ENCODE measurements at regions not wholly inside any gene's neighbourhood (a gene's known extent, or its start where the extent isn't known, plus 50 kb on each side); places are given as distances from the start of the nearest gene placed in this dataset.
"Not testable (repeated sequence)": the region's sequence is repeated elsewhere in the genome, so short reads cannot be mapped to it uniquely, and the experiment has no call there.

- Histone ChIP-seq H3K9me3 (ENCODE audit: control insufficient read depth in 4 of 4, insufficient read depth in 3 of 4, low read length in 3 of 4) (peaks cover 0 to 6% (median 1%) of the 10 kb centered on the region in 4 donors), H3K27me3 (ENCODE audit: control insufficient read depth in 3 of 3, insufficient read depth in 3 of 3, low read length in 2 of 3) (peaks cover 0 to 37% (median 3%) of the 10 kb centered on the region in 3 donors), H3K4me3 (no peak overlapping the region), H3K9ac (ENCODE audit: insufficient read depth in 1 of 2, low read length in 2 of 2) (no peak overlapping the region), H3K27ac (ENCODE audit: low read depth in 1 of 2, low read length in 1 of 2) (no peak overlapping the region), H3K4me1 (ENCODE audit: control insufficient read depth in 5 of 5, insufficient read depth in 5 of 5, low read length in 5 of 5) (no peaks in the 10 kb centered on the region), H3K36me3 (ENCODE audit: control insufficient read depth in 4 of 4, insufficient read depth in 4 of 4, low read length in 4 of 4) (no peaks in the 10 kb centered on the region)
- TF ChIP-seq, protein P1, sequence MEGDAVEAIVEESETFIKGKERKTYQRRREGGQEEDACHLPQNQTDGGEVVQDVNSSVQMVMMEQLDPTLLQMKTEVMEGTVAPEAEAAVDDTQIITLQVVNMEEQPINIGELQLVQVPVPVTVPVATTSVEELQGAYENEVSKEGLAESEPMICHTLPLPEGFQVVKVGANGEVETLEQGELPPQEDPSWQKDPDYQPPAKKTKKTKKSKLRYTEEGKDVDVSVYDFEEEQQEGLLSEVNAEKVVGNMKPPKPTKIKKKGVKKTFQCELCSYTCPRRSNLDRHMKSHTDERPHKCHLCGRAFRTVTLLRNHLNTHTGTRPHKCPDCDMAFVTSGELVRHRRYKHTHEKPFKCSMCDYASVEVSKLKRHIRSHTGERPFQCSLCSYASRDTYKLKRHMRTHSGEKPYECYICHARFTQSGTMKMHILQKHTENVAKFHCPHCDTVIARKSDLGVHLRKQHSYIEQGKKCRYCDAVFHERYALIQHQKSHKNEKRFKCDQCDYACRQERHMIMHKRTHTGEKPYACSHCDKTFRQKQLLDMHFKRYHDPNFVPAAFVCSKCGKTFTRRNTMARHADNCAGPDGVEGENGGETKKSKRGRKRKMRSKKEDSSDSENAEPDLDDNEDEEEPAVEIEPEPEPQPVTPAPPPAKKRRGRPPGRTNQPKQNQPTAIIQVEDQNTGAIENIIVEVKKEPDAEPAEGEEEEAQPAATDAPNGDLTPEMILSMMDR (IDR thresholded peaks at IDR 0.05; ENCODE audit: control extremely low read depth, extremely low read depth), result no peak
- WGBS, 2 donors, result 64 to 74% methylated on average over 26 of the region's 26 CpGs
- ATAC-seq (ENCODE audit: insufficient read depth, low FRiP score), result no peak
- DNase-seq, result no peak
Observed at GRCh38 chr12:131573631-131574394, 137.1 kb upstream of the SFSWAP start.

- DNase-seq, result no peak
- Histone ChIP-seq H3K27ac (ENCODE audit: low read depth in 1 of 2, low read length in 1 of 2) (no peak overlapping the region), H3K4me3 (no peak overlapping the region), H3K9ac (ENCODE audit: insufficient read depth in 1 of 2, low read length in 2 of 2) (no peak overlapping the region), H3K9me3 (ENCODE audit: control insufficient read depth in 4 of 4, insufficient read depth in 3 of 4, low read length in 3 of 4) (peaks cover 0 to 6% (median 2%) of the 10 kb centered on the region in 4 donors), H3K36me3 (ENCODE audit: control insufficient read depth in 4 of 4, insufficient read depth in 4 of 4, low read length in 4 of 4) (no peaks in the 10 kb centered on the region), H3K4me1 (ENCODE audit: control insufficient read depth in 5 of 5, insufficient read depth in 5 of 5, low read length in 5 of 5) (no peaks in the 10 kb centered on the region), H3K27me3 (ENCODE audit: control insufficient read depth in 3 of 3, insufficient read depth in 3 of 3, low read length in 2 of 3) (peaks cover 0 to 35% (median 3%) of the 10 kb centered on the region in 3 donors)
- TF ChIP-seq, protein P1 (IDR thresholded peaks at IDR 0.05; ENCODE audit: control extremely low read depth, extremely low read depth), result no peak
- WGBS, 2 donors, result 30 to 55% methylated on average over 10 of the region's 10 CpGs
- ATAC-seq (ENCODE audit: insufficient read depth, low FRiP score), result no peak
Observed at GRCh38 chr12:131574395-131574771, 136.5 kb upstream of the SFSWAP start.

DNA sequence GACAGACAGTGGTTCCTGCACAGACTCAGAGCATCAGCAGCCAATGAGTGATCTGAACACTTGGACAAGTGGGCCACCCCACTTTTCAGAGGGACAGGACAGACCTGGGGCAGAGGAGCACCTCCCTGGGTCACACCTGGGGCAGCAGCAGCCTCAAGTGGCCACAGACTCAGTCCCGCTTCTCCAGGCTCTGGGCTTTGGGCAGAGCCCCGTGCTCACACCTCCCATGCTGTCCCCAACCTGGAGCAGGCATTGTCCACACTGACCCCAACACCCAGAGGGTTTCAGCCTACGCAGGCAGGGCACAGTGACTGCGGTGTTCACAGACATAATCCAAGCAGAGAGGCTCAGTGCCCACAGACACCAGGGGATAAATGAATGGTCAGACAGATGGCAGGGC is 135.5 kb upstream of the SFSWAP start:
- Histone ChIP-seq H3K4me3 (no peak overlapping the region), H3K27me3 (ENCODE audit: control insufficient read depth in 3 of 3, insufficient read depth in 3 of 3, low read length in 2 of 3) (peaks cover 0 to 30% (median 3%) of the 10 kb centered on the region in 3 donors), H3K9ac (ENCODE audit: insufficient read depth in 1 of 2, low read length in 2 of 2) (no peak overlapping the region), H3K36me3 (ENCODE audit: control insufficient read depth in 4 of 4, insufficient read depth in 4 of 4, low read length in 4 of 4) (no peaks in the 10 kb centered on the region), H3K9me3 (ENCODE audit: control insufficient read depth in 4 of 4, insufficient read depth in 3 of 4, low read length in 3 of 4) (peaks cover 0 to 6% (median 3%) of the 10 kb centered on the region in 4 donors), H3K4me1 (ENCODE audit: control insufficient read depth in 5 of 5, insufficient read depth in 5 of 5, low read length in 5 of 5) (no peaks in the 10 kb centered on the region), H3K27ac (ENCODE audit: low read depth in 1 of 2, low read length in 1 of 2) (no peak overlapping the region)
- no peak for DNase-seq
- TF ChIP-seq, protein P1 (IDR thresholded peaks at IDR 0.05; ENCODE audit: control extremely low read depth, extremely low read depth), result no peak
- no peak for ATAC-seq (ENCODE audit: insufficient read depth, low FRiP score)
- 85 to 93% methylated on average over 4 of the region's 4 CpGs for WGBS, 2 donors

GRCh38 chr12:131576734-131577133 is 134.2 kb upstream of the SFSWAP start:
- not testable (repeated sequence) for H3K36me3 ChIP-seq (ENCODE audit: control insufficient read depth in 4 of 4, insufficient read depth in 4 of 4, low read length in 4 of 4); H3K4me3 ChIP-seq; H3K9me3 ChIP-seq (ENCODE audit: control insufficient read depth in 4 of 4, insufficient read depth in 3 of 4, low read length in 3 of 4); H3K4me1 ChIP-seq (ENCODE audit: control insufficient read depth in 5 of 5, insufficient read depth in 5 of 5, low read length in 5 of 5); H3K27ac ChIP-seq (ENCODE audit: low read depth in 1 of 2, low read length in 1 of 2); H3K9ac ChIP-seq (ENCODE audit: insufficient read depth in 1 of 2, low read length in 2 of 2); ATAC-seq (ENCODE audit: insufficient read depth, low FRiP score)
- 83% methylated on average over 13 of the region's 17 CpGs for WGBS, 2 donors
- peak in 1 of 3 donors; percentile 6 for DNase-seq
- peaks cover 0 to 26% (median 3%) of the 10 kb centered on the region in 3 donors for H3K27me3 ChIP-seq (ENCODE audit: control insufficient read depth in 3 of 3, insufficient read depth in 3 of 3, low read length in 2 of 3)
